ENCODE measurements at regions not wholly inside any gene's neighbourhood (a gene's known extent, or its start where the extent isn't known, plus 50 kb on each side); places are given as distances from the start of the nearest gene placed in this dataset.

- TF ChIP-seq POLR2A (IDR thresholded peaks at IDR 0.05; ENCODE audit: low read depth), result no peak
- TF ChIP-seq, protein P1, sequence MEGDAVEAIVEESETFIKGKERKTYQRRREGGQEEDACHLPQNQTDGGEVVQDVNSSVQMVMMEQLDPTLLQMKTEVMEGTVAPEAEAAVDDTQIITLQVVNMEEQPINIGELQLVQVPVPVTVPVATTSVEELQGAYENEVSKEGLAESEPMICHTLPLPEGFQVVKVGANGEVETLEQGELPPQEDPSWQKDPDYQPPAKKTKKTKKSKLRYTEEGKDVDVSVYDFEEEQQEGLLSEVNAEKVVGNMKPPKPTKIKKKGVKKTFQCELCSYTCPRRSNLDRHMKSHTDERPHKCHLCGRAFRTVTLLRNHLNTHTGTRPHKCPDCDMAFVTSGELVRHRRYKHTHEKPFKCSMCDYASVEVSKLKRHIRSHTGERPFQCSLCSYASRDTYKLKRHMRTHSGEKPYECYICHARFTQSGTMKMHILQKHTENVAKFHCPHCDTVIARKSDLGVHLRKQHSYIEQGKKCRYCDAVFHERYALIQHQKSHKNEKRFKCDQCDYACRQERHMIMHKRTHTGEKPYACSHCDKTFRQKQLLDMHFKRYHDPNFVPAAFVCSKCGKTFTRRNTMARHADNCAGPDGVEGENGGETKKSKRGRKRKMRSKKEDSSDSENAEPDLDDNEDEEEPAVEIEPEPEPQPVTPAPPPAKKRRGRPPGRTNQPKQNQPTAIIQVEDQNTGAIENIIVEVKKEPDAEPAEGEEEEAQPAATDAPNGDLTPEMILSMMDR (IDR thresholded peaks at IDR 0.05), result no peak
- no peak for TF ChIP-seq POLR2AphosphoS5 (IDR thresholded peaks at IDR 0.05)
These were observed 179.6 kb upstream of the HTR2A start for GRCh38 chr13:47076500-47076899.

Data from esophagus muscularis mucosa (tissue), 3 donors.